ENCODE measurements at regions not wholly inside any gene's neighbourhood (a gene's known extent, or its start where the extent isn't known, plus 50 kb on each side); places are given as distances from the start of the nearest gene placed in this dataset.

DNA sequence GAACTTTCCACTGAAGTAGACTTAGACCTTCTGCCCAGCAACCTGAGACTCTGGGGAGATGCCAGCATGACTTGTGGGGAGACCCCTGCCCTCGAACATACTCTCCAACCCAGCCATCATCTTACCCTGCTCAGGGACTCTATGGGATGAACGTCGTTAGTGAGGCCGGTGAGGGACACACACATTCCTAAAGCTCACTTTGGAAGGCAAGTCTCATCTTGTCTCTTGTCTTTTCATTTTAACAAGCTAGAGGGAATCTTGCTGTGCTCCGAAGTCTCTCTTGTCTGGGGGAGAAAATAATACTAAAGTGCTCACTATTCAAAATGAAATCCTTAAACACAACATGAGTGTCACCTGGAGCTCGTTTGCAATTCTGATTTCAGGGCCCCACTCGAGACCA lies 239.5 kb upstream of the HES1 start:
- Histone ChIP-seq H3K27me3 (ENCODE audit: control insufficient read depth in 5 of 5, insufficient read depth in 4 of 5, low read length in 5 of 5) (no peaks in the 10 kb centered on the region), H3K9me3 (ENCODE audit: control insufficient read depth in 5 of 5, low read length in 5 of 5) (no peaks in the 10 kb centered on the region), H3K4me3 (ENCODE audit: low read depth in 1 of 5, low read length in 5 of 5) (no peak overlapping the region), H3K4me1 (ENCODE audit: control insufficient read depth in 5 of 5, insufficient read depth in 5 of 5, low read length in 5 of 5) (peaks cover 0 to 17% (median 0%) of the 10 kb centered on the region in 5 donors), H3K36me3 (ENCODE audit: control insufficient read depth in 5 of 5, insufficient read depth in 5 of 5, low read length in 5 of 5) (no peaks in the 10 kb centered on the region), H3K9ac (ENCODE audit: low read length in 5 of 5) (no peak overlapping the region), H3K27ac (ENCODE audit: low read depth, low read length) (no peak overlapping the region)

DNA sequence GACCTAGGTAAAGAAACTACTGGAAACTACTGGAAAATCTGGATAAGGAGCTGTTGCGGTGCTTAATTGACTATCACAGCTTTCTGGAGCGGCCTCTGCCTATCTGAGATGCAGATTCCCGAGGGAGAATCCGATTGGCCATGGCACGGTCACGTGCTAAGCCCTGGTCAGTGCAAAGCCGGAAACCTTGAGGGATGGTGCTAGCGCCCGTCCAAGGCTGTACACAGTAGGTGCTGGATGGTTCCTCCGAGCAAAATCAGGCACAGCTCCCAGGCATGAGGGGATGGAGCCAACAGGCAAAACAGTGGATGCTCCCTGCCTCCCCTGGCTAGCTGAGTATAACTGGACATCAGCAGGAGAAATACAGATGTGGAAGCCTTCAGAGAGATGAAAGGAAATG lies 238.7 kb upstream of the HES1 start:
- Histone ChIP-seq H3K27me3 (ENCODE audit: control insufficient read depth in 5 of 5, insufficient read depth in 4 of 5, low read length in 5 of 5) (no peaks in the 10 kb centered on the region), H3K36me3 (ENCODE audit: control insufficient read depth in 5 of 5, insufficient read depth in 5 of 5, low read length in 5 of 5) (no peaks in the 10 kb centered on the region), H3K9ac (ENCODE audit: low read length in 5 of 5) (no peak overlapping the region), H3K4me1 (ENCODE audit: control insufficient read depth in 5 of 5, insufficient read depth in 5 of 5, low read length in 5 of 5) (peaks cover 0 to 17% (median 0%) of the 10 kb centered on the region in 5 donors), H3K27ac (ENCODE audit: low read depth, low read length) (no peak overlapping the region), H3K9me3 (ENCODE audit: control insufficient read depth in 5 of 5, low read length in 5 of 5) (no peaks in the 10 kb centered on the region), H3K4me3 (ENCODE audit: low read depth in 1 of 5, low read length in 5 of 5) (peak overlapping the region in 1 of 5 donors; percentile 13)

DNA sequence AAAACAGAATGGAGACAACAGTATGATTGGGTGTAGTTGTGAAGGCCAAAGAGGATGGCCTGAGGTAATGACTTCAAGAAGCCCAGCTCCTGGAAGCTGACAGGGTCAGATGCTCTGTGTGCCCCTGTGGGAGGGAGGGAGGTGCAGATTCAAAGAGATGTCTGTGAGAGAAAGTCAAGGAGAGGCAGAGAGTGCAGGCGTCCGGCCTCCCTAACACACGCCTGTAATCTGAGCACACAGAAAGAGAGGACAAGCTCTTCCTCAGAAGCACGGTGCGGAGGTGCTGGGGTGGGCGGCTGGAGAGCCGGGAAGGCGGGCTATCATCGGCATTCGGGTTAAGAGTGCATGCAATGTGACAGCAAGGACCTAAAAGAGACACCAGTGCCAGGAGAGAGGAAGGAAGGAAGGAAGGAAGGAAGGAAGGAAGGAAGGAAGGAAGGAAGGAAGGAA lies 238.2 kb upstream of the HES1 start:
- Histone ChIP-seq H3K36me3 (ENCODE audit: control insufficient read depth in 5 of 5, insufficient read depth in 5 of 5, low read length in 5 of 5) (no peaks in the 10 kb centered on the region), H3K4me3 (ENCODE audit: low read depth in 1 of 5, low read length in 5 of 5) (no peak overlapping the region), H3K9me3 (ENCODE audit: control insufficient read depth in 5 of 5, low read length in 5 of 5) (no peaks in the 10 kb centered on the region), H3K9ac (ENCODE audit: low read length in 5 of 5) (no peak overlapping the region), H3K27ac (ENCODE audit: low read depth, low read length) (no peak overlapping the region), H3K27me3 (ENCODE audit: control insufficient read depth in 5 of 5, insufficient read depth in 4 of 5, low read length in 5 of 5) (no peaks in the 10 kb centered on the region), H3K4me1 (ENCODE audit: control insufficient read depth in 5 of 5, insufficient read depth in 5 of 5, low read length in 5 of 5) (peaks cover 0 to 17% (median 0%) of the 10 kb centered on the region in 5 donors)

DNA sequence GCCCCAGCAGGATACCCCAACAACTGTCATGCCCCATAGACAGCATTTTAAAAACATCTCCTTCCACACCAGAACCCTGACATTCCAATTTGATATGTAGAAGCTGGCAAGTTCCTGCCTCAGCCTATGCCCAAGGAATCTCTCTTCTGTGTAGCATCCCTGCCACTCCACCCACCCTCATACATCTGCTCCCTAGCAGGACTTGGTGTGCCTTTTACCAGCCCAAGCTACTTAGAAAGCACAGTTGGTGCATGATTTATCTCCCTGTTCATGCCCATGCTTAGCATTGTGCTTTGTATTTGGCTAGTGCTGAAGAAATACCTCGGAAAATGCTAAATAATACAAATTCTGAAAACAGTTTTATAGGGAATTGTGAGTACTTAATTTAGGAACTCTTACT lies 236.9 kb upstream of the HES1 start:
- no peaks in the 10 kb centered on the region for H3K27me3 ChIP-seq (ENCODE audit: control insufficient read depth in 5 of 5, insufficient read depth in 4 of 5, low read length in 5 of 5)
- H3K9me3 ChIP-seq (ENCODE audit: control insufficient read depth in 5 of 5, low read length in 5 of 5) = no peaks in the 10 kb centered on the region
- H3K27ac ChIP-seq (ENCODE audit: low read depth, low read length) = no peak overlapping the region
- no peak overlapping the region for H3K9ac ChIP-seq (ENCODE audit: low read length in 5 of 5)
- no peaks in the 10 kb centered on the region for H3K36me3 ChIP-seq (ENCODE audit: control insufficient read depth in 5 of 5, insufficient read depth in 5 of 5, low read length in 5 of 5)
- H3K4me1 ChIP-seq (ENCODE audit: control insufficient read depth in 5 of 5, insufficient read depth in 5 of 5, low read length in 5 of 5) = peaks cover 0 to 13% (median 0%) of the 10 kb centered on the region in 5 donors
- no peak overlapping the region for H3K4me3 ChIP-seq (ENCODE audit: low read depth in 1 of 5, low read length in 5 of 5)

DNA sequence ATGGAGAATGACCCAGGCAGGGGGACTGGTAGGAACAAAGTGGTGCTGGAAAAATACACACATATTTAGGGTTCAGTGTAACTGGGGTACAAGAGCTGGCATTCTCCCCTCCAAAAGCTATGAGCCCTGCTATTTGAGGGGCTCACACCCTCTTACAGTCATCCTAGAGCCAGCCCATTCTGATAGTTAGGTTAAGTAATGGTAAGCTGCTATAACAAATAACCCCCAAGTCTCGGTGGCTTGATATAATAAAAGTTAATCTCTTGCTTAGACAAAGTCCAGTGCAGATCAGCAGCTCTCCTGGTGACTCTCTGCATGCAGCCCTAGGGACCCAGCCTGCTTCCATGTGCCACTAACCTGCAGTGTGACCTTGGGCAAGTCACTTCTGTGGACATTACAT lies 234.9 kb upstream of the HES1 start:
- Histone ChIP-seq H3K27ac (ENCODE audit: low read depth, low read length) (no peak overlapping the region), H3K36me3 (ENCODE audit: control insufficient read depth in 5 of 5, insufficient read depth in 5 of 5, low read length in 5 of 5) (no peaks in the 10 kb centered on the region), H3K4me1 (ENCODE audit: control insufficient read depth in 5 of 5, insufficient read depth in 5 of 5, low read length in 5 of 5) (peaks cover 0 to 10% (median 7%) of the 10 kb centered on the region in 5 donors), H3K9me3 (ENCODE audit: control insufficient read depth in 5 of 5, low read length in 5 of 5) (no peaks in the 10 kb centered on the region), H3K27me3 (ENCODE audit: control insufficient read depth in 5 of 5, insufficient read depth in 4 of 5, low read length in 5 of 5) (no peaks in the 10 kb centered on the region), H3K4me3 (ENCODE audit: low read depth in 1 of 5, low read length in 5 of 5) (no peak overlapping the region), H3K9ac (ENCODE audit: low read length in 5 of 5) (no peak overlapping the region)

DNA sequence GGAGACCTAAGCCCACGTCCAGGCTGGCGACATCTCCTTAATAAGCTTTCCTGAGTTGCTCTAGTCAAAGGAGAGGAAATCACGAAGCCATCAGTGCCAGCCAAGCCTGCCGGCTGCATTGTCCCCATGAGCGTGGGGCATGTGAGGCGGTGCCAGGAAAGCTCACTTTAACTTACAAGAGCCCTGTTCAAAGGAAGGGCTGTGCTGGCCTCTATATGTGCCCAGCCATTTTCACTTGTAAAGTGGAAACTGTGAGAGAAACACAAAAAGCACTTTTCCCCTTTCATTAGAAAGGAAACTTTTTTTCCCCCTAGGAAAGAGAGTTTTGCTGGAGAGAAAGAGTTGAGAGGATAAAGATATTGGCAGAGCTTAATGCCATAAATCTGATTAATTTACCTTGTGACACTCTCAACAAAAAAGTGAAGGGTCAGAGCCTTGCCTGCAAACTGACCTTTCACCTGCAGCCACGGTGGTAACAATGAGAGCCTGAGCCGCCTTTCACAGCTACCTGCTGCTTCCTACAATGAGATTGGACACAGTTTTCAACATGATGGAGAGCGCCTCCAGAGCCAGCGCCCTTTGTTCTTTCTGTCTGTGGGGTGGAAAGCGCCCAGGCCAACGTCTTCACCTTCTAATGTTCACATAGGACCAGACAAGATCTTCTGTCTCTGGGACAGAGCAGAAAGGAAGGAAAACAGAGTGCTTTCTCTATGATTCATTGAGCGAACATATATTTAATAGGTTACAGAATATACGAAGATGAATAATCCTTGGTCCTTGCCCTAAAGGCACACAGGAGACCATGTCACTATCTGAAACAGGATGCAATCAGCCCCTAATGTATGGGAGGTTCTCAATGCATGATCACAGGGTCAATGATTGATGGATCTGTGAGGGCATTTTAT lies 233.1 kb upstream of the HES1 start:
- no peaks in the 10 kb centered on the region for H3K36me3 ChIP-seq (ENCODE audit: control insufficient read depth in 5 of 5, insufficient read depth in 5 of 5, low read length in 5 of 5)
- no peak overlapping the region for H3K9ac ChIP-seq (ENCODE audit: low read length in 5 of 5)
- H3K27ac ChIP-seq (ENCODE audit: low read depth, low read length) = no peak overlapping the region
- no peak overlapping the region for H3K4me3 ChIP-seq (ENCODE audit: low read depth in 1 of 5, low read length in 5 of 5)
- H3K27me3 ChIP-seq (ENCODE audit: control insufficient read depth in 5 of 5, insufficient read depth in 4 of 5, low read length in 5 of 5) = no peaks in the 10 kb centered on the region
- peaks cover 0 to 14% (median 9%) of the 10 kb centered on the region in 5 donors for H3K4me1 ChIP-seq (ENCODE audit: control insufficient read depth in 5 of 5, insufficient read depth in 5 of 5, low read length in 5 of 5)
- H3K9me3 ChIP-seq (ENCODE audit: control insufficient read depth in 5 of 5, low read length in 5 of 5) = peaks cover 0 to 3% (median 2%) of the 10 kb centered on the region in 5 donors

DNA sequence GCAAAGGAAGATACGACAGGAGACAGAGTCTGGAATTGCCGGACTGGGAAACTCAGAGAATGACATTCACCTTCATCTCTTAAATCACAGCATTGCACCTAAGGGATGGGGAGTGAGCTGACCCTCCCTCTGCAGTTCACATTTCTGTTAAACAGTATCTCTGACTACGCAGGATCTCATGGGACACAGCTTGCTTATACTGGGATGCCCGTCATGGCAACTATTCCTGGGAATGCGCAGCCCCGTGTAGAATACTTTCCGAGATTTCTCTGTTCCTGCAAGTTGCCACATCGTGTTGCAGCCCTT lies 232.5 kb upstream of the HES1 start:
- Histone ChIP-seq H3K9ac (ENCODE audit: low read length in 5 of 5) (no peak overlapping the region), H3K9me3 (ENCODE audit: control insufficient read depth in 5 of 5, low read length in 5 of 5) (peaks cover 0 to 8% (median 8%) of the 10 kb centered on the region in 5 donors), H3K27ac (ENCODE audit: low read depth, low read length) (no peak overlapping the region), H3K27me3 (ENCODE audit: control insufficient read depth in 5 of 5, insufficient read depth in 4 of 5, low read length in 5 of 5) (no peaks in the 10 kb centered on the region), H3K4me1 (ENCODE audit: control insufficient read depth in 5 of 5, insufficient read depth in 5 of 5, low read length in 5 of 5) (peaks cover 0 to 14% (median 9%) of the 10 kb centered on the region in 5 donors), H3K4me3 (ENCODE audit: low read depth in 1 of 5, low read length in 5 of 5) (no peak overlapping the region), H3K36me3 (ENCODE audit: control insufficient read depth in 5 of 5, insufficient read depth in 5 of 5, low read length in 5 of 5) (no peaks in the 10 kb centered on the region)

DNA sequence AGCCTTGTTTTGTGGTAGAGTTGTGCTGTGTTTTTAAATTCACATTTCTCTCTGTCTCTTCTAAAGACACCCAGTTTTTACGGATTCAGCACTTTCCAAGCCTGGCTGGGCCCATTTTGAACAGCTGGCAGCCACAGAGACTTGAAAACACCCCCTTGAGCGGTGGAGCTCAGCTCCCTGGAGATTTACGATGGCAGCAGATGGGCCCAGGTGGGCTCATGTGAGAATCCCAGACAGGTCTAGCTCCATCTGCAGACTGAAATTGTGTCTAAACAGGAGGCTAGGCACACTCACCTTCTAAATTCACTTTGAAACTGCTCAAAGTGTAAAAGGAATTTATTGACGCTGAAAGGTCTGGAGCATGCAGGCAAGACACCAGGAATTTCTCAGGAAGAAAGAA lies 232.0 kb upstream of the HES1 start:
- H3K4me3 ChIP-seq (ENCODE audit: low read depth in 1 of 5, low read length in 5 of 5) = no peak overlapping the region
- no peaks in the 10 kb centered on the region for H3K27me3 ChIP-seq (ENCODE audit: control insufficient read depth in 5 of 5, insufficient read depth in 4 of 5, low read length in 5 of 5)
- H3K27ac ChIP-seq (ENCODE audit: low read depth, low read length) = no peak overlapping the region
- H3K9ac ChIP-seq (ENCODE audit: low read length in 5 of 5) = no peak overlapping the region
- H3K9me3 ChIP-seq (ENCODE audit: control insufficient read depth in 5 of 5, low read length in 5 of 5) = peaks cover 0 to 10% (median 8%) of the 10 kb centered on the region in 5 donors
- H3K4me1 ChIP-seq (ENCODE audit: control insufficient read depth in 5 of 5, insufficient read depth in 5 of 5, low read length in 5 of 5) = peaks cover 0 to 14% (median 9%) of the 10 kb centered on the region in 5 donors
- H3K36me3 ChIP-seq (ENCODE audit: control insufficient read depth in 5 of 5, insufficient read depth in 5 of 5, low read length in 5 of 5) = no peaks in the 10 kb centered on the region

DNA sequence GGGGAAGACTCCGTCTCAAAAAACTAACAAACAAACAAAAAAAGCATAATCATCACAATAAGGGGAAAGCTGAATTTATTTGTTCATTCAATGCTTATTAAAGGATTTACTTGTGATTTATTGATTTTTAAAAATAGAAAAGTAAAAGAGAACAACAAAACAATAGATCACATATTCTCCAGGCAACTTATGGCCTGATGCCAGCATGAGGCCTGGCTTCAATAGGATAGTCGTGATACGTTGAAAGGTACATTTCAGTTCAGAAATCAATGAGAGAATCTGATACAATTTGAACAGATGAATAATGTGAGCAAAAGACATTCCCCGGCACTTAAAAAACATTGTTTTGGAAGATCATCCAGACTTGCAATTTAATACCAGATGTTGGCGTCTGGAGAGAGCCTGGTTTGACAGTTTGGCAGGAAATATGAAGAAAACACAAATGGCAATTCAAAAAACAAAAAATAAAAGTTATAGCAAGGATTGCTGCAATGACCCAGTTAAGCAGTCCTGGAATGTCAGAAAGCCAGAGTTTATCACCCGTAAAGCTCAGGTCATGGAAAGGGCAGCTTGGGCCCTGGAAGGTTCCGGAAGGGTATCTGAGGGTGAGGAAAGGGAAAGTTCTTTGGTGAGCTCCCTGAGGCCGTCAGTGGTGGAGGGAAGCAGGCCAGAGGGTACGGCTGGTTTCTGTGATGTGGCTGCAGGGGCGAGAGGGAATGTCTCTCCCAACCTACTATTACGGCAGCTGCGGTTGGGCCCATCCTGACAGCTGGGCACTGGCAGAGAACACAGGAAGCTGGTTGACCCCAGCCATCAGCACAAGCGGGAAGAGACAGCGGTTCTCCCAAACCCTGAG lies 230.2 kb upstream of the HES1 start:
- no peak overlapping the region for H3K9ac ChIP-seq (ENCODE audit: low read length in 5 of 5)
- no peak overlapping the region for H3K27ac ChIP-seq (ENCODE audit: low read depth, low read length)
- peaks cover 0 to 10% (median 8%) of the 10 kb centered on the region in 5 donors for H3K9me3 ChIP-seq (ENCODE audit: control insufficient read depth in 5 of 5, low read length in 5 of 5)

More for the DNA sequence above, 230.2 kb upstream of the HES1 start:
- no peaks in the 10 kb centered on the region for H3K36me3 ChIP-seq (ENCODE audit: control insufficient read depth in 5 of 5, insufficient read depth in 5 of 5, low read length in 5 of 5)
- H3K4me1 ChIP-seq (ENCODE audit: control insufficient read depth in 5 of 5, insufficient read depth in 5 of 5, low read length in 5 of 5) = peaks cover 2 to 19% (median 14%) of the 10 kb centered on the region in 5 donors
- no peak overlapping the region for H3K4me3 ChIP-seq (ENCODE audit: low read depth in 1 of 5, low read length in 5 of 5)
- no peaks in the 10 kb centered on the region for H3K27me3 ChIP-seq (ENCODE audit: control insufficient read depth in 5 of 5, insufficient read depth in 4 of 5, low read length in 5 of 5)
